ENCODE measurements at regions not wholly inside any gene's neighbourhood (a gene's known extent, or its start where the extent isn't known, plus 50 kb on each side); places are given as distances from the start of the nearest gene placed in this dataset.

DNA sequence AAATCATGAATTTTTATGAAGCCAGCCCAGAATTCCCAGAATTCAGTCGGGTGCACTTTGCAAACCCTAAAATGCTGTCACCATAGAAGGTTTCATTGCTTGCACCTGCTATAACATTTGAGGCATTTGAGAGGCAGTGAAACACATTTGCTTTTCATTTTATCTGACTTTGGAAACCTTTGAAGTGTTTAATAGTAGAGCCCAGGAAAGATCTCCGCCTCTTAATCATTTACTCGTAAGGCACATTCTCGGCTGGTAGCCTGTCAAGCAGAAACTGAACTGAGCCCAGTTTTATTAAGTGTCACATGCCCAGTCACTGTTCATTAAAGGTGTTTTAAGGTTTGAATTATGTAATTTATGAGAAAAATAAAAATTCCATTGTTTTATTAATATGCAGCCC is 247.6 kb downstream of the EMX2 start:
- Mint-ChIP-seq H3K4me3 (ENCODE audit: unreplicated experiment) (no peak overlapping the region), H3K27me3 (ENCODE audit: unreplicated experiment) (no peaks in the 10 kb centered on the region), H3K27ac (ENCODE audit: unreplicated experiment) (no peak overlapping the region), H3K9me3 (ENCODE audit: unreplicated experiment) (no peaks in the 10 kb centered on the region), H3K4me1 (ENCODE audit: unreplicated experiment) (no peaks in the 10 kb centered on the region), H3K36me3 (ENCODE audit: unreplicated experiment) (no peaks in the 10 kb centered on the region)
- DNase-seq (ENCODE audit: extremely low spot score, unreplicated experiment) = no peak
- TF ChIP-seq, protein P1, sequence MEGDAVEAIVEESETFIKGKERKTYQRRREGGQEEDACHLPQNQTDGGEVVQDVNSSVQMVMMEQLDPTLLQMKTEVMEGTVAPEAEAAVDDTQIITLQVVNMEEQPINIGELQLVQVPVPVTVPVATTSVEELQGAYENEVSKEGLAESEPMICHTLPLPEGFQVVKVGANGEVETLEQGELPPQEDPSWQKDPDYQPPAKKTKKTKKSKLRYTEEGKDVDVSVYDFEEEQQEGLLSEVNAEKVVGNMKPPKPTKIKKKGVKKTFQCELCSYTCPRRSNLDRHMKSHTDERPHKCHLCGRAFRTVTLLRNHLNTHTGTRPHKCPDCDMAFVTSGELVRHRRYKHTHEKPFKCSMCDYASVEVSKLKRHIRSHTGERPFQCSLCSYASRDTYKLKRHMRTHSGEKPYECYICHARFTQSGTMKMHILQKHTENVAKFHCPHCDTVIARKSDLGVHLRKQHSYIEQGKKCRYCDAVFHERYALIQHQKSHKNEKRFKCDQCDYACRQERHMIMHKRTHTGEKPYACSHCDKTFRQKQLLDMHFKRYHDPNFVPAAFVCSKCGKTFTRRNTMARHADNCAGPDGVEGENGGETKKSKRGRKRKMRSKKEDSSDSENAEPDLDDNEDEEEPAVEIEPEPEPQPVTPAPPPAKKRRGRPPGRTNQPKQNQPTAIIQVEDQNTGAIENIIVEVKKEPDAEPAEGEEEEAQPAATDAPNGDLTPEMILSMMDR (IDR thresholded peaks at IDR 0.05) = no peak

GRCh38 chr10:117790621-117791020 is 248.1 kb downstream of the EMX2 start:
- Mint-ChIP-seq H3K27me3 (ENCODE audit: unreplicated experiment) (no peaks in the 10 kb centered on the region), H3K4me3 (ENCODE audit: unreplicated experiment) (no peak overlapping the region), H3K9me3 (ENCODE audit: unreplicated experiment) (no peaks in the 10 kb centered on the region), H3K36me3 (ENCODE audit: unreplicated experiment) (no peaks in the 10 kb centered on the region), H3K4me1 (ENCODE audit: unreplicated experiment) (no peaks in the 10 kb centered on the region), H3K27ac (ENCODE audit: unreplicated experiment) (no peak overlapping the region)
- TF ChIP-seq, protein P1 (IDR thresholded peaks at IDR 0.05) = no peak
- no peak for DNase-seq (ENCODE audit: extremely low spot score, unreplicated experiment)

DNA sequence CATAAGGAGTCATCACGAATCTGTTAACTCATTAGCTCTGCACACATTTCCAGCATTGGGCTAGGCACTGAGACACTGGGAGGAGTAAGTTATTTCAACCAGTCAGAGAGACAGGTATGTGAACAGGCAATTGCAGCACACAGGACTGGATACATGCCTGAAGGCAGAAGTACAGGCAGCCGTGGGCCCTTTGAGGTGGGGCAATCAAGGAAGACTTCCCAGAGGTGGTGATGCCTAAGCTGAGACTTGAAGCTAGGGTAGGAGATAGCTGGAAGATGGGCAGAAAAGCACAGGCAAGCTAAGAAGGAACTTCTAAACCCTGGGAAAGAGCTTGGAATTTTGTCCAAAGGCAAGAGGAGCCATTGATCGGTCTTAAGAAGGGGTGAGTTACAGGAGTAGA is 249.7 kb downstream of the EMX2 start:
- Mint-ChIP-seq H3K4me3 (ENCODE audit: unreplicated experiment) (no peak overlapping the region), H3K27ac (ENCODE audit: unreplicated experiment) (no peak overlapping the region)
- TF ChIP-seq, protein P1 (IDR thresholded peaks at IDR 0.05) = no peak

DNA sequence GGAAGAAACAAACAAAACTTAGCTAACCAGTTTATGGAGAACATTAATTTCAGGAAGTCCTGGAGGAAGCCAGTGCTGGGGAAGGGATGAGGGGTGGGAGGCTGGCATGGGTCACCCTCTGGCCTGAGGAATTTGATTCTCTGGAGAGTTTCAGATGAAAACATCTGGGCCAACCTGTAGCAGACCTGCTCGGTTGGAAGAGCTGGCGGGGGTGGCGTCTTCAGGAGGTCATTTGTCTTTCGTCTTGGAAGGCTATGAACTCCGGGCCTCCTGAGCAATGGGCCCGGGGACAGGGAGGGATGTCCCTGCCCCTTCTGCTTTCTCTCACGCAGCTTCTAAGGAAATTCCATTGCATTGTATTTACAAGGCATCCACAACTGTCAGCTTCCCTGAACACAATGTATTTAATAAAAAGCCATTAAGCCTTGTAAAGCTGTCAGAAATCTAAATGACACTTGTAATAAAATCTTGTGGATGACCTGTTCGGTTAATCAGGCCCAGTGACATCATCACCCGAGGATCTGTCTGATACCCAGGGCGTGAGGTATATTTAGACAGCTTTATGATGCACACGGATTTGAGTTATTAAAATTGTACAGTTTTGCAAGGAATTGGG is 250.5 kb downstream of the RAB11FIP2 start:
- Mint-ChIP-seq H3K9me3 (ENCODE audit: unreplicated experiment) (no peaks in the 10 kb centered on the region), H3K36me3 (ENCODE audit: unreplicated experiment) (no peaks in the 10 kb centered on the region), H3K4me3 (ENCODE audit: unreplicated experiment) (no peak overlapping the region), H3K27ac (ENCODE audit: unreplicated experiment) (no peak overlapping the region), H3K4me1 (ENCODE audit: unreplicated experiment) (no peaks in the 10 kb centered on the region), H3K27me3 (ENCODE audit: unreplicated experiment) (no peaks in the 10 kb centered on the region)
- TF ChIP-seq, protein P1 (IDR thresholded peaks at IDR 0.05) = no peak
- no peak for DNase-seq (ENCODE audit: extremely low spot score, unreplicated experiment)

More for the DNA sequence above, 249.7 kb downstream of the EMX2 start:
- no peaks in the 10 kb centered on the region for H3K4me1 Mint-ChIP-seq (ENCODE audit: unreplicated experiment)
- DNase-seq (ENCODE audit: extremely low spot score, unreplicated experiment) = peak; percentile 53
- no peaks in the 10 kb centered on the region for H3K36me3 Mint-ChIP-seq (ENCODE audit: unreplicated experiment)
- H3K27me3 Mint-ChIP-seq (ENCODE audit: unreplicated experiment) = no peaks in the 10 kb centered on the region
- no peaks in the 10 kb centered on the region for H3K9me3 Mint-ChIP-seq (ENCODE audit: unreplicated experiment)

DNA sequence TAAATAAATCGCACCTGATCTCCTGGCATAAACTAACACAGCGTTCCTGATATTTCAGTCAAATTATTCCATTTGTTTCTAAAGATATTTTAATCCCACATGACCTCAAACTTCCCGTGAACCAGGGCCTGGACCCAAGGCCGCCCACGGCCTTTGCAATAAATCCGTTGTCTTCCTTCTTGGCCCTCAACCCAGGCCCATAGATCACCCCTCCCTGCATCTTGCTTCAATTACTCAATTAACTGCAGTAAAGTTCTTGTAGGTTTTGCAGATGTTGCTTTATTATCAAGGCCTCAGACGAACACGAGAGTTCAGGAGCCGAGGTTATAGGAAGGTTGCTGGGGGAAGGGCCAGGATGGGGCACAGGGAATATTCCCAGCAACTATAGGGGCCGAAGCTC is 249.4 kb downstream of the RAB11FIP2 start:
- no peak overlapping the region for H3K27ac Mint-ChIP-seq (ENCODE audit: unreplicated experiment)
- no peaks in the 10 kb centered on the region for H3K9me3 Mint-ChIP-seq (ENCODE audit: unreplicated experiment)
- DNase-seq (ENCODE audit: extremely low spot score, unreplicated experiment) = no peak
- TF ChIP-seq, protein P1 (IDR thresholded peaks at IDR 0.05) = no peak
- no peaks in the 10 kb centered on the region for H3K36me3 Mint-ChIP-seq (ENCODE audit: unreplicated experiment)
- H3K27me3 Mint-ChIP-seq (ENCODE audit: unreplicated experiment) = no peaks in the 10 kb centered on the region
- no peak overlapping the region for H3K4me3 Mint-ChIP-seq (ENCODE audit: unreplicated experiment)
- H3K4me1 Mint-ChIP-seq (ENCODE audit: unreplicated experiment) = no peaks in the 10 kb centered on the region
